ENCODE measurements at regions not wholly inside any gene's neighbourhood (a gene's known extent, or its start where the extent isn't known, plus 50 kb on each side); places are given as distances from the start of the nearest gene placed in this dataset.

DNA sequence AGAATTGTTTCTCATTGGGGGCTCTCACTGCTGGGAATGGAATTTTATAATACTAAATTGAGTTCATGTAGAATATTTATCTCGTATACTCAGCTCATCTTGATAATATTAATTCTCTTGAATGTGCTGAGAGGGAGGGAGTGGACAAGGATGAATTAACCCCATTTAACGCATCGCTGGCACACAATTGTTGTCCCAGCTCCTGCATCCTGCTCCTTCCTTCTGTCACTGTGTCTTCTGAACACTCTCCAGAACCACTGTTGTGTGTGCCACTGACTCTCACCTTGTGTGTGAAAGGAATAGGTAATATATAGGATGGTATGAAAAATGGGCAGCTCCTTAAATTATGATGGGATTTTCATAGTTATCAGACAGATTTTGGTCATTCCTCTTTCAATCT, 267.3 kb downstream of the MTRR start:
- Histone ChIP-seq H3K4me3 (replicated peaks in 1 of 4; ENCODE audit: control extremely low read depth in 1 of 4, insufficient read depth in 1 of 4, low read depth in 3 of 4, low read length in 4 of 4) (no peak overlapping the region), H3K79me2 (ENCODE audit: control insufficient read depth, insufficient read depth, low read length) (no peaks in the 10 kb centered on the region), H3K4me2 (ENCODE audit: extremely low read depth, insufficient read depth, low read length) (no peak overlapping the region), H3K9me3 (ENCODE audit: control insufficient read depth, insufficient read depth, low read depth, low read length) (no peaks in the 10 kb centered on the region), H3K27ac (ENCODE audit: insufficient read depth, low read length) (no peak overlapping the region), H2AFZ (ENCODE audit: low read length) (no peak overlapping the region), H3K9ac (ENCODE audit: insufficient read depth, low read length) (no peak overlapping the region), H4K20me1 (ENCODE audit: control insufficient read depth, extremely low read depth, insufficient read depth, low read length) (no peaks in the 10 kb centered on the region), H3K27me3 (ENCODE audit: control insufficient read depth, insufficient read depth, low read length) (no peaks in the 10 kb centered on the region), H3K4me1 (ENCODE audit: control insufficient read depth, extremely low read depth, insufficient read depth, low read length) (no peaks in the 10 kb centered on the region), H3K36me3 (ENCODE audit: control insufficient read depth, insufficient read depth, low read length) (no peaks in the 10 kb centered on the region)
- no peak for TF ChIP-seq EZH2 (IDR thresholded peaks at IDR 0.05; ENCODE audit: low read length, missing control alignments)
- TF ChIP-seq, protein P1, sequence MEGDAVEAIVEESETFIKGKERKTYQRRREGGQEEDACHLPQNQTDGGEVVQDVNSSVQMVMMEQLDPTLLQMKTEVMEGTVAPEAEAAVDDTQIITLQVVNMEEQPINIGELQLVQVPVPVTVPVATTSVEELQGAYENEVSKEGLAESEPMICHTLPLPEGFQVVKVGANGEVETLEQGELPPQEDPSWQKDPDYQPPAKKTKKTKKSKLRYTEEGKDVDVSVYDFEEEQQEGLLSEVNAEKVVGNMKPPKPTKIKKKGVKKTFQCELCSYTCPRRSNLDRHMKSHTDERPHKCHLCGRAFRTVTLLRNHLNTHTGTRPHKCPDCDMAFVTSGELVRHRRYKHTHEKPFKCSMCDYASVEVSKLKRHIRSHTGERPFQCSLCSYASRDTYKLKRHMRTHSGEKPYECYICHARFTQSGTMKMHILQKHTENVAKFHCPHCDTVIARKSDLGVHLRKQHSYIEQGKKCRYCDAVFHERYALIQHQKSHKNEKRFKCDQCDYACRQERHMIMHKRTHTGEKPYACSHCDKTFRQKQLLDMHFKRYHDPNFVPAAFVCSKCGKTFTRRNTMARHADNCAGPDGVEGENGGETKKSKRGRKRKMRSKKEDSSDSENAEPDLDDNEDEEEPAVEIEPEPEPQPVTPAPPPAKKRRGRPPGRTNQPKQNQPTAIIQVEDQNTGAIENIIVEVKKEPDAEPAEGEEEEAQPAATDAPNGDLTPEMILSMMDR (conservative IDR thresholded peaks at IDR 0.05 in 1 of 2, IDR thresholded peaks at IDR 0.05 in 1 of 2; ENCODE audit: low read depth in 1 of 2, low read length in 2 of 2) = no peak
- DNase-seq (ENCODE audit: low read depth in 2 of 2) = no peak

DNA sequence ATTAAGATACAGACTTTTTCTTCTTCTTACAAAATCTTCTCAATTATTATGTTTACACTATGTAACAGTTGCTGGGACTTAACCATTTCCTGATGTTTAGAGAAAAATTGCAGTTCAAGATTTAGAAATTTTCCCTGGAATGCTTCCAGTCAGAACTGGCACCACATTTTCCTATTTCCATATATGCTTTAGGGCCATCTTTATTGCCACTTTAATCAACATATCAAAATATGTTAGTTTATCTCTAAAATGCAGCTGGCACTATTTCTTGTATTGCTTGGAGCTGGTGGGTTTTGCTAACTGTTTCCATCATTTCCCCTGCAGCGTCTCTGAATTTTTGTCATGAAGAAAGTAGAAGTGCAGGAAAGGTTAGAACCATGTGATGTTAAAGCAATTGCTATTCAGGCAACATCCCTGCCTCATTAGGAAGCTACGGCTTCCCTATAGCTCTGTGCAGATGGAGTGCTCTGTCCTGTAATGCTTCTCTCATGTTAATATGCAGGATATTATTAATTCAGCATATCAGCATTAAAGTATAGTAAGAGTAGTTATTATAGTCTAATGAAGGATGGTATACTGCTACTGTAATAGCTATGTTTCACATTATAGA, 269.1 kb downstream of the MTRR start:
- no peaks in the 10 kb centered on the region for H3K36me3 ChIP-seq (ENCODE audit: control insufficient read depth, insufficient read depth, low read length)
- TF ChIP-seq, protein P1 (conservative IDR thresholded peaks at IDR 0.05 in 1 of 2, IDR thresholded peaks at IDR 0.05 in 1 of 2; ENCODE audit: low read depth in 1 of 2, low read length in 2 of 2) = no peak
- TF ChIP-seq EZH2 (IDR thresholded peaks at IDR 0.05; ENCODE audit: low read length, missing control alignments) = no peak
- no peak overlapping the region for H3K27ac ChIP-seq (ENCODE audit: insufficient read depth, low read length)
- DNase-seq (ENCODE audit: low read depth in 2 of 2) = no peak
- H4K20me1 ChIP-seq (ENCODE audit: control insufficient read depth, extremely low read depth, insufficient read depth, low read length) = no peaks in the 10 kb centered on the region
- no peak overlapping the region for H2AFZ ChIP-seq (ENCODE audit: low read length)
- H3K4me1 ChIP-seq (ENCODE audit: control insufficient read depth, extremely low read depth, insufficient read depth, low read length) = no peaks in the 10 kb centered on the region
- no peak overlapping the region for H3K4me3 ChIP-seq (replicated peaks in 1 of 4; ENCODE audit: control extremely low read depth in 1 of 4, insufficient read depth in 1 of 4, low read depth in 3 of 4, low read length in 4 of 4)
- H3K4me2 ChIP-seq (ENCODE audit: extremely low read depth, insufficient read depth, low read length) = no peak overlapping the region
- no peaks in the 10 kb centered on the region for H3K79me2 ChIP-seq (ENCODE audit: control insufficient read depth, insufficient read depth, low read length)
- no peak overlapping the region for H3K9ac ChIP-seq (ENCODE audit: insufficient read depth, low read length)
- H3K27me3 ChIP-seq (ENCODE audit: control insufficient read depth, insufficient read depth, low read length) = no peaks in the 10 kb centered on the region
- H3K9me3 ChIP-seq (ENCODE audit: control insufficient read depth, insufficient read depth, low read depth, low read length) = no peaks in the 10 kb centered on the region

DNA sequence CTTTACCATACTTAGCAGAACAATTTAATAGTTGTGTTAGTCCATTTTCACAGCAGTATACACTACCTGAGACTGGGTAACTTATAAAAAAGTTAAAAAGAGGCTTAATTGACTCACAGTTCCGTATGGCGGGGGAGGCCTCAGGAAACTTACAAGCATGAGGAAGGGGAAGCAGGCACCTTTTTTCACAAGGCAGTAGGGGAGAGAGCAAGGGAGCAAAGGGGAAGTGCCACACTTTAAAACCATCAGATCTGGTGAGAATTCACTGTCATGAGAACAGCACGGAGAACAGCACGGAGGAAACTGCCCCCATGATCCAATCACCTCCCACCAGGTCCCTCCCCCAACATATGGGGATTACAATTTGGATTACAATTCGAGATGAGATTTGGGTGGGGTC, 269.9 kb downstream of the MTRR start:
- no peaks in the 10 kb centered on the region for H3K9me3 ChIP-seq (ENCODE audit: control insufficient read depth, insufficient read depth, low read depth, low read length)
- H3K4me2 ChIP-seq (ENCODE audit: extremely low read depth, insufficient read depth, low read length) = no peak overlapping the region
- no peaks in the 10 kb centered on the region for H3K27me3 ChIP-seq (ENCODE audit: control insufficient read depth, insufficient read depth, low read length)
- H4K20me1 ChIP-seq (ENCODE audit: control insufficient read depth, extremely low read depth, insufficient read depth, low read length) = no peaks in the 10 kb centered on the region
- no peak for DNase-seq (ENCODE audit: low read depth in 2 of 2)
- H3K4me1 ChIP-seq (ENCODE audit: control insufficient read depth, extremely low read depth, insufficient read depth, low read length) = no peaks in the 10 kb centered on the region
- TF ChIP-seq EZH2 (IDR thresholded peaks at IDR 0.05; ENCODE audit: low read length, missing control alignments) = no peak
- TF ChIP-seq, protein P1 (conservative IDR thresholded peaks at IDR 0.05 in 1 of 2, IDR thresholded peaks at IDR 0.05 in 1 of 2; ENCODE audit: low read depth in 1 of 2, low read length in 2 of 2) = no peak
- H3K27ac ChIP-seq (ENCODE audit: insufficient read depth, low read length) = no peak overlapping the region
- H3K36me3 ChIP-seq (ENCODE audit: control insufficient read depth, insufficient read depth, low read length) = no peaks in the 10 kb centered on the region
- no peak overlapping the region for H2AFZ ChIP-seq (ENCODE audit: low read length)
- no peak overlapping the region for H3K9ac ChIP-seq (ENCODE audit: insufficient read depth, low read length)
- no peaks in the 10 kb centered on the region for H3K79me2 ChIP-seq (ENCODE audit: control insufficient read depth, insufficient read depth, low read length)
- no peak overlapping the region for H3K4me3 ChIP-seq (replicated peaks in 1 of 4; ENCODE audit: control extremely low read depth in 1 of 4, insufficient read depth in 1 of 4, low read depth in 3 of 4, low read length in 4 of 4)

Measured in fibroblast of lung (primary cell).